ENCODE measurements at regions not wholly inside any gene's neighbourhood (a gene's known extent, or its start where the extent isn't known, plus 50 kb on each side); places are given as distances from the start of the nearest gene placed in this dataset.
A peak's percentile ranks its signal among the peaks of the same experiment; 100 is the strongest.

DNA sequence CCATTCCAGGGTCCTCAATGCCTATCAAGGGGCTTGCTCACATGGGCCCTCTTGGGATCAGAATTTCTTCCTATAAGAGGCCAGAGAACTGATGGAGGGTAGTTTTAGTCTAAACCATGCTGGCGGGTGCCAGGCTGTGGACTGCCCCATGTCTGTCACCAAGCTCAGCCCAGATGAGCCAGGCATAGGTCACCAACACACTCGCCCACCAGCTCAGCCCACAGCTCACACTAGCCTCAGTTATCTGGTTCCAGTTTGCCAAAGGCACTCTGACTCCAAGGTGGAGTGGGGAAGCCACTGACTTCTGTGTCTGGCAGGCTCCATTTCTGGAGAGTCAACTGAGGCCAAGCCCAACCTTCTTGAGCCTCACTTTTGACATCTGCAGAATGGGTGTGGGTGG, 50.7 kb upstream of the INSYN1 start:
- no peak overlapping the region for H3K4me3 ChIP-seq
- no peak for TF ChIP-seq CTCF (IDR thresholded peaks at IDR 0.05)
- H3K4me1 ChIP-seq = peaks cover 0 to 66% of the 10 kb centered on the region in 2 donors
- H3K36me3 ChIP-seq = no peaks in the 10 kb centered on the region
- peak overlapping the region; percentile 83 to 90 for H3K27ac ChIP-seq
- no peaks in the 10 kb centered on the region for H3K9me3 ChIP-seq
- DNase-seq (ENCODE audit: low spot score) = no peak
- H3K27me3 ChIP-seq = no peaks in the 10 kb centered on the region

- Histone ChIP-seq H3K27ac (no peak overlapping the region), H3K4me3 (no peak overlapping the region), H3K9me3 (no peaks in the 10 kb centered on the region), H3K27me3 (no peaks in the 10 kb centered on the region), H3K4me1 (peaks cover 0 to 64% of the 10 kb centered on the region in 2 donors), H3K36me3 (no peaks in the 10 kb centered on the region)
- TF ChIP-seq CTCF (IDR thresholded peaks at IDR 0.05) = no peak
- DNase-seq (ENCODE audit: low spot score) = no peak
These were observed 52.4 kb upstream of the INSYN1 start for GRCh38 chr15:73805504-73806089.

DNA sequence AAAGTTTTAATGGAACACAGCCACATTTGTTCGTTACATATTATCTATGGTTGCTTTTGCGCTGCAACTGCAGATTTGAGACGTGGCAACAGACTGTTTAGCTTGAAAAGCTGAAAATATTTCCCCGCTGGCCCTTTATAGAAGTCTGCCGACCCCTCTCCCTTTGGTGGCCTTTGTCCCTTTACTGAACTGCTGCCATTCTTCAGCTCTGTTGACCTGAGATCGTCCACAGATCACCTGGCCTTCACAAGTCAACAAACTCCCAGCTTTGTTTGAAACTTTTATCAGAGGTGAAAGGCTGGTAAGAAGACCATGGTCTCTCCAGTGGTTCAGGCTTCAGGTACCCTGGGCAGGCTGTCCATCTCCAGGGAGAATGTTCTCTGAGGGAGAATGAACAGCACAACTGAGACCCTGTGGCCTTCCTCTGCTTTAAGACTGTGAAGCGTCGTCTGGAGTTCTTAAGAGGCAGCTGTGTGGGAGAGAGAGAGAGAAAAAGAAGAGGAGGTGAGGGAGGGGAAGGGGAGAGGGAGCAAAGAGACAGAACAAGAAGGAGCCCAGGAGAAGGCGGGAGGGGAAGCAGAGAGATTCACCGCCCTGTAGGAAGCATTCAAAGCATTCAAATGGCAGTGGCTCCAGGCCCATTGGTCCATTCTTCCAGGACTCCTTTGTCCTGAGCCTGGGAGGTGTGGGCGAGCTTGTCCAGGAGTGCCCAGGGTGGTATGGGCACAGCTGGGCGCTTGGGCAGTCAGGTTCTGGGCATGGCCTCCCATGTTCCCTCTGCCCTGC, 53.7 kb upstream of the INSYN1 start:
- no peak for TF ChIP-seq CTCF (IDR thresholded peaks at IDR 0.05)
- no peak overlapping the region for H3K27ac ChIP-seq
- H3K27me3 ChIP-seq = no peaks in the 10 kb centered on the region
- peaks cover 0 to 53% of the 10 kb centered on the region in 2 donors for H3K4me1 ChIP-seq
- no peaks in the 10 kb centered on the region for H3K9me3 ChIP-seq
- H3K4me3 ChIP-seq = no peak overlapping the region
- DNase-seq (ENCODE audit: low spot score) = no peak
- H3K36me3 ChIP-seq = no peaks in the 10 kb centered on the region

- no peaks in the 10 kb centered on the region for H3K27me3 ChIP-seq
- H3K4me1 ChIP-seq = peaks cover 0 to 48% of the 10 kb centered on the region in 2 donors
- no peak overlapping the region for H3K27ac ChIP-seq
- H3K36me3 ChIP-seq = no peaks in the 10 kb centered on the region
- no peaks in the 10 kb centered on the region for H3K9me3 ChIP-seq
- no peak for DNase-seq (ENCODE audit: low spot score)
- no peak overlapping the region for H3K4me3 ChIP-seq
- no peak for TF ChIP-seq CTCF (IDR thresholded peaks at IDR 0.05)
These were observed 54.7 kb upstream of the INSYN1 start for GRCh38 chr15:73807865-73808264.

GRCh38 chr15:73809728-73810501, 56.8 kb upstream of the INSYN1 start:
- Histone ChIP-seq H3K4me1 (peaks cover 0 to 27% of the 10 kb centered on the region in 2 donors), H3K4me3 (no peak overlapping the region), H3K36me3 (no peaks in the 10 kb centered on the region), H3K9me3 (no peaks in the 10 kb centered on the region), H3K27me3 (no peaks in the 10 kb centered on the region), H3K27ac (peak overlapping the region; percentile 74 to 86)
- DNase-seq (ENCODE audit: low spot score) = peak; percentile 63
- no peak for TF ChIP-seq CTCF (IDR thresholded peaks at IDR 0.05)
